Esophagus muscularis mucosa (tissue), 4 donors: ENCODE measurements at regions not wholly inside any gene's neighbourhood (a gene's known extent, or its start where the extent isn't known, plus 50 kb on each side); places are given as distances from the start of the nearest gene placed in this dataset.

Experiments used
- DNase-seq: peaks from one replicate; pipeline ENCODE4 v3.0.0-alpha.2; 2017; ENCODE audit errors: extremely low spot score
- H3K27ac ChIP-seq, 4 donors: fragments of 200-600 bp; sonication (generic); replicated peaks in 1 of 4; 1 replicate in 3 of 4; 2 replicates in 1 of 4; pipeline ENCODE4 v1.5.1; 2016 to 2019; ENCODE audit warnings: mild to moderate bottlenecking in 1 of 4
- H3K27me3 ChIP-seq, 4 donors: fragments of 200-600 bp; sonication (generic); one replicate each; pipeline versions ENCODE4 v1.5.1 to v1.6.0; 2016 to 2019
- H3K36me3 ChIP-seq, 4 donors: fragments of 200-600 bp; sonication (generic); one replicate each; pipeline ENCODE4 v1.5.1; 2016 to 2019
- H3K4me1 ChIP-seq, 4 donors: fragments of 200-600 bp; sonication (generic); one replicate each; pipeline ENCODE4 v1.5.1; 2016 to 2019
- H3K4me3 ChIP-seq, 4 donors: fragments of 200-600 bp; sonication (generic); 1 replicate in 2 of 4; 2 replicates in 2 of 4; pipeline ENCODE4 v1.5.1; 2016 to 2019; ENCODE audit warnings: mild to moderate bottlenecking in 4 of 4, moderate library complexity in 1 of 4
- H3K9me3 ChIP-seq, 4 donors: fragments of 200-600 bp; sonication (generic); 1 replicate in 3 of 4; 2 replicates in 1 of 4; pipeline ENCODE4 v1.5.1; 2016 to 2019
- CTCF ChIP-seq, 3 experiments: fragments of 200-600 bp in 2 of 3; fragments of 450-650 bp in 1 of 3; sonication (generic) in 2 of 3; IDR thresholded peaks; one replicate each; pipeline ENCODE4 v1.5.1; 2017 to 2019; ENCODE audit warnings: antibody characterized with exemption in 3 of 3, mild to moderate bottlenecking in 2 of 3, moderate library complexity in 1 of 3
- EP300 ChIP-seq: sonication (generic); formaldehyde crosslinking; IDR thresholded peaks from one replicate; pipeline ENCODE4 v1.6.1; 2017; ENCODE audit warnings: antibody characterized with exemption
- POLR2A ChIP-seq: fragments of 450-650 bp; IDR thresholded peaks from one replicate; pipeline ENCODE4 v1.6.1; 2017; ENCODE audit warnings: antibody characterized with exemption, moderate library complexity, mild to moderate bottlenecking, low read depth
- POLR2AphosphoS5 ChIP-seq, 2 donors: sonication (generic); formaldehyde crosslinking; IDR thresholded peaks; one replicate each; pipeline ENCODE4 v1.6.1; 2017; ENCODE audit warnings: antibody characterized with exemption in 2 of 2
- WGBS: methylation state at CpG from one replicate; pipeline ENCODE4 v1.1.5; 2018; 5-methylcytosine and 5-hydroxymethylcytosine counted together
- intact Hi-C: fragments of 100-400 bp; cut with DNase I; formaldehyde crosslinking; loops from one replicate; pipeline ENCODE4 v1.15.1; 2023

GRCh38 chr9:11792870-11793269 lies 900.3 kb upstream of the TYRP1 start:
- WGBS = 89% methylated on average over 1 of the region's 1 CpG
- intact Hi-C loops = no loop called here

GRCh38 chr9:11794984-11795383 lies 898.2 kb upstream of the TYRP1 start:
- TF ChIP-seq EP300 (no peak), CTCF (IDR thresholded peaks at IDR 0.05) (no peak), POLR2A (no peak), POLR2AphosphoS5 (IDR thresholded peaks at IDR 0.05) (no peak)
- no peaks in the 10 kb centered on the region for H3K9me3 ChIP-seq
- DNase-seq = no peak
- H3K27me3 ChIP-seq = no peaks in the 10 kb centered on the region
- H3K4me3 ChIP-seq = no peak overlapping the region
- H3K36me3 ChIP-seq = no peaks in the 10 kb centered on the region
- no peaks in the 10 kb centered on the region for H3K4me1 ChIP-seq
- WGBS = 92% methylated on average over 5 of the region's 5 CpGs
- intact Hi-C loops = no loop called here
- H3K27ac ChIP-seq = no peak overlapping the region

More at GRCh38 chr9:11792870-11793269, 900.3 kb upstream of the TYRP1 start:
- TF ChIP-seq POLR2AphosphoS5 (IDR thresholded peaks at IDR 0.05) = no peak
- TF ChIP-seq POLR2A = no peak
- H3K4me1 ChIP-seq = no peaks in the 10 kb centered on the region
- no peaks in the 10 kb centered on the region for H3K27me3 ChIP-seq
- H3K27ac ChIP-seq = no peak overlapping the region
- DNase-seq = no peak
- no peaks in the 10 kb centered on the region for H3K9me3 ChIP-seq
- no peaks in the 10 kb centered on the region for H3K36me3 ChIP-seq
- no peak overlapping the region for H3K4me3 ChIP-seq

GRCh38 chr9:11805969-11806368 lies 887.2 kb upstream of the TYRP1 start:
- H3K27me3 ChIP-seq = no peaks in the 10 kb centered on the region
- no peak overlapping the region for H3K27ac ChIP-seq
- no peaks in the 10 kb centered on the region for H3K36me3 ChIP-seq
- H3K9me3 ChIP-seq = no peaks in the 10 kb centered on the region
- no peaks in the 10 kb centered on the region for H3K4me1 ChIP-seq
- no peak for DNase-seq
- 70% methylated on average over 5 of the region's 5 CpGs for WGBS
- H3K4me3 ChIP-seq = no peak overlapping the region
- intact Hi-C loops = no loop called here
- TF ChIP-seq CTCF (IDR thresholded peaks at IDR 0.05) (no peak), POLR2A (no peak), POLR2AphosphoS5 (IDR thresholded peaks at IDR 0.05) (no peak), EP300 (no peak)

GRCh38 chr9:11821306-11821975 lies 871.7 kb upstream of the TYRP1 start:
- TF ChIP-seq POLR2A (no peak), EP300 (no peak), CTCF (IDR thresholded peaks at IDR 0.05) (no peak), POLR2AphosphoS5 (IDR thresholded peaks at IDR 0.05) (no peak)
- Histone ChIP-seq H3K9me3 (no peaks in the 10 kb centered on the region), H3K36me3 (no peaks in the 10 kb centered on the region), H3K4me1 (no peaks in the 10 kb centered on the region), H3K4me3 (no peak overlapping the region), H3K27me3 (no peaks in the 10 kb centered on the region), H3K27ac (no peak overlapping the region)
- intact Hi-C loops = no loop called here
- WGBS = 38% methylated on average over 7 of the region's 7 CpGs
- no peak for DNase-seq

GRCh38 chr9:11828201-11828600 lies 865.0 kb upstream of the TYRP1 start:
- no peaks in the 10 kb centered on the region for H3K36me3 ChIP-seq
- intact Hi-C loops = no loop called here
- TF ChIP-seq CTCF (IDR thresholded peaks at IDR 0.05) = no peak
- no peak for TF ChIP-seq POLR2A
- TF ChIP-seq EP300 = no peak
- no peak for TF ChIP-seq POLR2AphosphoS5 (IDR thresholded peaks at IDR 0.05)
- H3K4me3 ChIP-seq = no peak overlapping the region
- H3K4me1 ChIP-seq = no peaks in the 10 kb centered on the region
- H3K27ac ChIP-seq = no peak overlapping the region
- no peaks in the 10 kb centered on the region for H3K9me3 ChIP-seq
- 41% methylated on average over 3 of the region's 3 CpGs for WGBS
- DNase-seq = no peak
- H3K27me3 ChIP-seq = no peaks in the 10 kb centered on the region
